Erythroblast (primary cell): ENCODE measurements at regions not wholly inside any gene's neighbourhood (a gene's known extent, or its start where the extent isn't known, plus 50 kb on each side); places are given as distances from the start of the nearest gene placed in this dataset.

Experiments used
- DNase-seq, 2 experiments: peaks; one replicate each; lab custom pipeline; 2025; lab: John Stamatoyannopoulos, UW
- GATA1 ChIP-seq: IDR thresholded peaks from 2 replicates; pipeline ENCODE4 v1.6.1; 2011; ENCODE audit warnings: low read depth, mild to moderate bottlenecking, control low read depth, low read length, moderate library complexity
- POLR2A ChIP-seq: IDR thresholded peaks from 2 replicates; pipeline ENCODE4 v1.6.1; 2011; ENCODE audit warnings: mild to moderate bottlenecking, low read length

GRCh38 chr18:55841314-55841713, 253.3 kb upstream of the TCF4 start:
- no peak for DNase-seq
- no peak for TF ChIP-seq POLR2A
- no peak for TF ChIP-seq GATA1

DNA sequence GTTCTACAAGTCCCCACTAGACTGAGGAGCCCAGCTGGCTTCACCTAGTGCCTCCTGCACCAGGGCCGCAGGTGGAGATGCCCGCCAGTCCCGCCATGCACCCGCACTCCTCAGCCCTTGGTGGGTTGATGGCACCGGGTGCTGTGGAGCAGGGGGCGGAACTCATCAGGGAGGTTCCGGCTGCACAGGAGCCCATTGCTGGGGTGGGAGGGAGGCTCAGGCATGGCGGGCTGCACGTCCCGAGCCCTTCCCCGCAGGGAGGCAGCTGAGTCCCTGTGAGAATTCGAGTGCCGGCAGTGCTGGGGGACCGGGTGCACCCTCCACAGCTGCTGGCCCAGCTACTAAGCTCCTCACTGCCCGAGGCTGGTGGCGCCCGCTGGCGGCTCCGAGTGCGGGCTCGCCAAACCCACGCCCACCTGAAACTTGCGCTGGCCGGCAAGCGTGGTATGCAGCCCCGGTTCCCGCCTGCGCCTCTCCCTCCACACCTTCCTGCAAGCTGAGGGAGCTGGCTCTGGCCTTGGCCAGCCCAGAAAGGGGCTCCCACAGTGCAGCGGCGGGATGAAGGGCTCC, 252.7 kb upstream of the TCF4 start:
- no peak for DNase-seq
- TF ChIP-seq GATA1 = no peak
- TF ChIP-seq POLR2A = no peak

DNA sequence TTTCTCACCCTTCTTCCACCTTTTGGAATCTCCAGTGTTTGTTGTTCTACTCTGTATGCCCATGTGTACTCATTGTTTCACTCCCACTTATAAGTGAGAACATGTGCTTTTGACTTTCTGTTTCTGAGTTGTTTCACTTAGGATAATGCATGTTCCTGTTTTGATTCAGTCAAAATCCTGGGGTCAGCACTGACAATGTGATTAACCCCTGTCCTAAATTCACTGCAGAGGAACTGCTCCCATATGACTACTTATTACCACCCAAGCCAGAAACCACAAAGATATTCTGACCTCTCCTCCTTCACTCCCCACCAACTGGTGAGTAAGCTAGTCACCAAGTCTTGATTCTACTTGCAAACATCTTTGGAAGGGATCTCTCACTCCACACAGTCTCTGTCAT, 251.4 kb upstream of the TCF4 start:
- no peak for DNase-seq
- TF ChIP-seq GATA1 = no peak
- TF ChIP-seq POLR2A = no peak

- no peak for TF ChIP-seq POLR2A
- no peak for TF ChIP-seq GATA1
- no peak for DNase-seq
Observed at GRCh38 chr18:55838841-55839240, 250.8 kb upstream of the TCF4 start.

GRCh38 chr18:55838319-55838718, 250.3 kb upstream of the TCF4 start:
- no peak for DNase-seq
- TF ChIP-seq GATA1 = no peak
- no peak for TF ChIP-seq POLR2A

- DNase-seq = no peak
- TF ChIP-seq POLR2A (no peak), GATA1 (no peak)
Observed at GRCh38 chr18:55833543-55833942, 245.6 kb upstream of the TCF4 start.

GRCh38 chr18:55830544-55830943, 242.6 kb upstream of the TCF4 start:
- no peak for DNase-seq
- TF ChIP-seq GATA1 = no peak
- no peak for TF ChIP-seq POLR2A

- no peak for TF ChIP-seq POLR2A
- no peak for TF ChIP-seq GATA1
- DNase-seq = no peak
Observed at GRCh38 chr18:55821219-55821618, 233.2 kb upstream of the TCF4 start.

DNA sequence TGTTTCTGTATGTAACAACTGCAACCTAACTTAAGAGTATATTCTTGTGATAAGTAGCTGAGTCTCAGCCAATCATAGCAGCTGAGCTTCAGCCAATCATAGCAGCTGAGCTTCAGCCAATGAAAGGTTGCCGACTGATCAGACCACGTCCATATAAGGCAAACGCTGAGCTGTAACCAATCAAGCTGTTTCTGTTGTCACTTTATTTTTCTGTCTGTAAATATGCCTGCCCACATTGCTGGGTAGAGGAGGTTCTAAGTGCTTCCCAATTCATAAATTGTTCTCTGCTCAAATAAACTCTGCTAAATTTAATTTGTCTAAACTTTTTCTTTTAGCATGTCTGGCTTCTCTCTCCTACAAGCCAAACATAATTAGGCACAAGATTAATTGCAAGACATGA, 231.5 kb upstream of the TCF4 start:
- DNase-seq = no peak
- no peak for TF ChIP-seq GATA1
- no peak for TF ChIP-seq POLR2A

- no peak for TF ChIP-seq GATA1
- TF ChIP-seq POLR2A = no peak
- no peak for DNase-seq
Observed at GRCh38 chr18:55818284-55818683, 230.3 kb upstream of the TCF4 start.

DNA sequence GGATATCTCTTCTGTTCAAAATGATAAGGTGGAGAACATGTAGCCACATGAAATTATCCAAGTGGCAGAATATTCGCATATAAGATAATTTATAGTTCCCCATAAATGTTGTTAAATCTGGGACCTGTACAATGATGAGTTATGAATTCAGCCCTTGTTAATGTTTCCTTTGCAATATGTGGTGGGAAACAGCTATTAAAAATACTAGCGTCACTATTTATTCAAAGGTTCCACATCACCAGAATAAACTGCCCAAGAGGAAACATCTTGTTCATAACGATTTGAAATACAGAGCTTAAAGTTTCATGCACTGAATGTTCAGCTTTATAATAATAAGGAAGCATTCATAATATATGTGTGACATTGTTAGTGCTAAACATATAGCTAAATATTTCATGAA, 223.9 kb upstream of the TCF4 start:
- TF ChIP-seq POLR2A = no peak
- TF ChIP-seq GATA1 = no peak
- no peak for DNase-seq

GRCh38 chr18:55805666-55806065, 217.7 kb upstream of the TCF4 start:
- DNase-seq = no peak
- TF ChIP-seq GATA1 (no peak), POLR2A (no peak)

- DNase-seq = no peak
- TF ChIP-seq GATA1 (no peak), POLR2A (no peak)
Observed at GRCh38 chr18:55795101-55795669, 207.2 kb upstream of the TCF4 start.

DNA sequence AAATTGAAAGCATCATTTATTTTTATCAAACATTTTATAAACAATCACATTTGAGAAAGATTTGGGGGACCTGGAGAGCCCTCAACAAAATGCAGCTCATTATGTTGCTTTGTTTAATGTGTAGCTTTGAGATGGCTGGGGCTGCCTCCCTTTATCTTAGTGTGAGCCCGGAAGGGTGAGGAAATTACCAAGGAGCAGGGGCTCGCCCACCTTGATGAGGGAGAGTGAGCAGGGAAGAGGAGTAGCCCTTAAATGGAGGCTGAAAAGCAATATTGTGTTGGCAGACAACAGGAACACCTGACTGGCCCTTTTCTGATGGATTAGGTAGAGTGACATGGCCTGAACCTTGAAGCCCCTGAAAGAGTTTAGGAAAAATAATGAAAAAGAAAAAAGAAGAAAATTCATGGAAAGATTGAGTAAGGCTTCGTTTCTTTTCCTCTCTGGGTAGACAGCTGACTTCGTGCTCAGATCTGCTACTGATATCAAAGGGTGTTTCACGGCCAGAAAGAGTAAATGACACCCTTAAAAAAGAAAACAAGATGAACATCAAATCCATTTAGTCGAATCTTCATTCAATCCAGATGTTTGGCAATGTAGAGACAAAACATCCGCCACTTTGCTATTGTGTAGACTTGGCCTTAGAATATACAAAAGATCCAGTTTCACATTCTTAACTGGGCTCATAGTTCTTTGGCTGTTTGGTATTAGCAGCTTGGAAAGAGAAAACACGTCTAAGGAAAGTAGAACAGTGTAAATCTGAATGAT, 206.5 kb upstream of the TCF4 start:
- no peak for TF ChIP-seq GATA1
- no peak for TF ChIP-seq POLR2A
- DNase-seq = no peak

DNA sequence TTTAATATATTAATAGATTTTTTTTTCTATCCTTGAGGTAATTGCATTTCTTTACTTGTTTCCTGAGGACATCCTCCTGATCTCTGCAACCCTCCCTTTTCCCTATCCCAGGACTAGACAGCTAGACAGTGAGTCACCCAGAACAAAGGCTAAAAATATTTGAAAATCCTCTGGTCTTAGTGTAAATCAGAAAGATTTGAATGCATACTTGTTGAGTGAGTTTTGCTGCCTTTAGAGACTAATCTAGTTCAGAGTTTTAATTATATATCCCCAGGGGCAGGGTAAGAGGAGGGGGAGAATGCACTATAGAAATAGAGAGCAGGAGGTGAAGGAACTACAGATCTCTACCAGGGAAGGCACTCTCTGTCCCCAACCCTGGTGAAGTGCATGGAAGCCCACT, 202.3 kb upstream of the TCF4 start:
- DNase-seq = no peak
- TF ChIP-seq POLR2A (no peak), GATA1 (no peak)
